AG04450 (cell line): ENCODE measurements at regions not wholly inside any gene's neighbourhood (a gene's known extent, or its start where the extent isn't known, plus 50 kb on each side); places are given as distances from the start of the nearest gene placed in this dataset.
"Not testable (repeated sequence)": the region's sequence is repeated elsewhere in the genome, so short reads cannot be mapped to it uniquely, and the experiment has no call there.

Experiments
- CTCF ChIA-PET: fragments of 300-600, 350-600 bp; formaldehyde crosslinking; extraction: SDS; loops from one replicate; lab custom pipeline; 2022; ENCODE audit warnings: antibody characterized with exemption, inconsistent platforms; lab: Charles Lee
- POLR2A ChIA-PET: fragments of 350-600 bp; formaldehyde crosslinking; extraction: SDS; loops from one replicate; lab custom pipeline; 2021; ENCODE audit warnings: antibody characterized with exemption, inconsistent platforms; lab: Yijun Ruan, JAX
- DNase-seq: peaks from one replicate; pipeline ENCODE4 v3.0.0-alpha.2; 2011; ENCODE audit warnings: low read depth, low spot score
- H3K27ac ChIP-seq: one replicate; pipeline ENCODE4 v1.5.1; 2012; ENCODE audit warnings: low read depth, low read length, control low read depth
- H3K27me3 ChIP-seq: one replicate; pipeline ENCODE4 v1.6.0; 2012; ENCODE audit warnings: low read length; ENCODE audit not compliant: control insufficient read depth, insufficient read depth
- H3K4me3 ChIP-seq: 2 replicates; pipeline ENCODE4 v1.5.1; 2011; ENCODE audit warnings: mild to moderate bottlenecking, low read depth, low read length, control low read depth
- H3K9me3 ChIP-seq: 2 replicates; pipeline ENCODE4 v1.5.1; 2012; ENCODE audit warnings: low read length; ENCODE audit not compliant: control insufficient read depth, insufficient read depth
- TF ChIP-seq, protein P1 (sequence below): IDR thresholded peaks from 2 replicates; pipeline ENCODE4 v1.5.1; 2011; ENCODE audit warnings: low read depth, low read length, control low read depth, inconsistent platforms

DNA sequence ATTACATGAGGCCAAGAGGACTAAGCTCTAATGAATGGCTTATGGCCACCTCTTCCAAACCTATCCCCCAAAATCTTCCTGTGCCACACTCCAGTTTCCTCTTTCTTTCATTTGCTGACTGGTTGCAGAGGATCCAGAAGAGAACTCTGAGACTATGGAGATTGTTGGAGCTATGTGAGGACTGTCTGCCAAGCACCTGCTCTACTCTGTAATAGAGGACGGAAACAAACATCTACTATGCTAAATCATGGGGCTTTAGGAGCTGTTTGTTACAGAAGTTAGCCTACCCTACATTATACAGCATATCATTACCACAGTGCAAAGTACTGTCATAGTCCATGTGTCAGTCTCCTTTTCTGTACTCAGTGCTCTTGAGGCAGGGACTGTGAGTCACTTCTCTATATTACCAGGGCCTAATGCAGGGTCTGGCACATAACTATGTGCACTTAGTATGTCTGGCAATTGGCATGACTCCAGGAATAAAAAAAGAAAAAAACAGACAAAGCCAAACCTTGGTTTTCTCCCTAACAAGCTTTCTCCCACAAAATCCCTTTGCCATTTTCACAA is 95.1 kb downstream of the RPAP3 start:
- CTCF ChIA-PET = interaction anchor here (0.9 to 1.1 kb wide), 2 partner anchors 26 to 41 kb away, joined by 3 to 4 read pairs; no protein-coding TSS in a partner anchor
- Histone ChIP-seq H3K27me3 (no peaks in the 10 kb centered on the region), H3K4me3 (no peak overlapping the region), H3K9me3 (peaks cover 23% of the 10 kb centered on the region), H3K27ac (peak overlapping the region; percentile 25)
- no peak for DNase-seq
- TF ChIP-seq, protein P1, sequence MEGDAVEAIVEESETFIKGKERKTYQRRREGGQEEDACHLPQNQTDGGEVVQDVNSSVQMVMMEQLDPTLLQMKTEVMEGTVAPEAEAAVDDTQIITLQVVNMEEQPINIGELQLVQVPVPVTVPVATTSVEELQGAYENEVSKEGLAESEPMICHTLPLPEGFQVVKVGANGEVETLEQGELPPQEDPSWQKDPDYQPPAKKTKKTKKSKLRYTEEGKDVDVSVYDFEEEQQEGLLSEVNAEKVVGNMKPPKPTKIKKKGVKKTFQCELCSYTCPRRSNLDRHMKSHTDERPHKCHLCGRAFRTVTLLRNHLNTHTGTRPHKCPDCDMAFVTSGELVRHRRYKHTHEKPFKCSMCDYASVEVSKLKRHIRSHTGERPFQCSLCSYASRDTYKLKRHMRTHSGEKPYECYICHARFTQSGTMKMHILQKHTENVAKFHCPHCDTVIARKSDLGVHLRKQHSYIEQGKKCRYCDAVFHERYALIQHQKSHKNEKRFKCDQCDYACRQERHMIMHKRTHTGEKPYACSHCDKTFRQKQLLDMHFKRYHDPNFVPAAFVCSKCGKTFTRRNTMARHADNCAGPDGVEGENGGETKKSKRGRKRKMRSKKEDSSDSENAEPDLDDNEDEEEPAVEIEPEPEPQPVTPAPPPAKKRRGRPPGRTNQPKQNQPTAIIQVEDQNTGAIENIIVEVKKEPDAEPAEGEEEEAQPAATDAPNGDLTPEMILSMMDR = no peak
- POLR2A ChIA-PET = no interaction called here

DNA sequence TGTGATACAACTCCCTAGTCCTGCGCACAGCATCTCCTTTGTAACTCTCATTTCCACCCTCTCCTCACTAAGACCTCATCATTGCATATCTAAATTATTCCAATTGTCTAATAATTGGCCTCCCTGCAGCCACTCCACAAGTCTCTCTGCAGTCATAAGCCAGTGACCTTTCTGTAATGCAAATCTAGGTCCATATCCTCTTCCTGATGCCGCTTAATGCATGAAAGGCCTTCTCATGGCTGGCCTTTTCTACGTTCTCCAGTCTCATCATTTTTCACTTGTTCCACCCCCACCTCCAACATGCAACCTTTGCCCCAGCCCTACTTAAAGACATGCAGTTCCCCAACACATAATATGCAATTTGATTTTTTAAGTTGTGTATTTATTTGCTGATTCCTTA is 96.0 kb downstream of the RPAP3 start:
- CTCF ChIA-PET = no interaction called here
- Histone ChIP-seq H3K27ac (no peak overlapping the region), H3K9me3 (peaks cover 28% of the 10 kb centered on the region), H3K4me3 (no peak overlapping the region), H3K27me3 (no peaks in the 10 kb centered on the region)
- POLR2A ChIA-PET = no interaction called here
- TF ChIP-seq, protein P1 = no peak
- DNase-seq = no peak

DNA sequence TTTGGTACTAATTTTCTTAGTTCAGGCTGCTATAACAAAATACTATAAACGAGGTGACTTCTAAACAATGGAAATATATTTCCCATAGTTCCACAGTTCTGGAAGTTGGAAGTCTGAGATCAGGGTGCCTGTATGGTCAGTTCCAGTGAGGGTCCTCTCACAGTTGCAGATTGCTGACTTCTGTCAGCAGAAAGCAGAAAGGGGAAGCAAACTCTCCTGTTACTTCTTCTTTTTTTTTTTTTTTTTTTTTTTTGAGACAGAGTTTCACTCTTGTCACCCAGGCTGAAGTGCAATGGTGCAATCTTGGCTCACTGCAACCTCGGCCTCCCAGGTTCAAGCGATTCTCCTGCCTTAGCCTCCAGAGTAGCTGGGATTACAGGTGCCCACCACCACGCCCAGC is 97.2 kb downstream of the RPAP3 start:
- peaks cover 23% of the 10 kb centered on the region for H3K9me3 ChIP-seq
- H3K27me3 ChIP-seq, DNase-seq, H3K27ac ChIP-seq, POLR2A ChIA-PET, H3K4me3 ChIP-seq, CTCF ChIA-PET: not testable (repeated sequence)

DNA sequence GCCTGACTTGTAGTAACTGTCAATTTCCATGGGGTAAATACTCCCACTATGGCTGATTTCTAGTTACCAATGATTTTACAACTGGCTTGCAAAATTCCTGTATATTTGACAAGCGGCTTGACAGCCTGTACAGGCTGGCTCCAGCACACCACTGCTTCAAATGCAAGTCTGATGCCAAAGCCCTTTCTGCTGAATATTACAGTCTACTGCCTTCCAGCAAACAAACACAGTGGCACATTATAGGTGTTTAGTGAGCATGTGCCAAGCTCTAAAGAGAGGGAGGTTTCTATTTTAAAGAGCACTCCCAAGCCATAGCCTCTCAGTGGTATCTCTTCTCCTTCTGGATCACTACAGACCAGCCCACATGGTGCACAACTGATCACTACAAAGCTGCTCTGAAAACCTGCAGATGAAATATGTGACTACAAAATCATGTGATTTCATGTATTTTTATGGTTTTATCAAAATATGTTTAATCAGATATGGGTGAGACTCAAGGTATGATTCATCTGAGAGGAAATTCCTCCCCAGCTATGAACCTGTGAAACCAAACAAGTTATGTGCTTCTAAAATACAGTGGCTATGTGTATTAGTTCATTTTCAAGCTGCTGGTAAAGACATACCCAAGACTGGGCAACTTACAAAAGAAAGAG is 101.5 kb downstream of the RPAP3 start:
- ChIA-PET CTCF (no interaction called here), POLR2A (no interaction called here)
- Histone ChIP-seq H3K4me3 (no peak overlapping the region), H3K27ac (no peak overlapping the region), H3K27me3 (no peaks in the 10 kb centered on the region), H3K9me3 (peaks cover 16% of the 10 kb centered on the region)
- DNase-seq = no peak
- TF ChIP-seq, protein P1 = no peak

DNA sequence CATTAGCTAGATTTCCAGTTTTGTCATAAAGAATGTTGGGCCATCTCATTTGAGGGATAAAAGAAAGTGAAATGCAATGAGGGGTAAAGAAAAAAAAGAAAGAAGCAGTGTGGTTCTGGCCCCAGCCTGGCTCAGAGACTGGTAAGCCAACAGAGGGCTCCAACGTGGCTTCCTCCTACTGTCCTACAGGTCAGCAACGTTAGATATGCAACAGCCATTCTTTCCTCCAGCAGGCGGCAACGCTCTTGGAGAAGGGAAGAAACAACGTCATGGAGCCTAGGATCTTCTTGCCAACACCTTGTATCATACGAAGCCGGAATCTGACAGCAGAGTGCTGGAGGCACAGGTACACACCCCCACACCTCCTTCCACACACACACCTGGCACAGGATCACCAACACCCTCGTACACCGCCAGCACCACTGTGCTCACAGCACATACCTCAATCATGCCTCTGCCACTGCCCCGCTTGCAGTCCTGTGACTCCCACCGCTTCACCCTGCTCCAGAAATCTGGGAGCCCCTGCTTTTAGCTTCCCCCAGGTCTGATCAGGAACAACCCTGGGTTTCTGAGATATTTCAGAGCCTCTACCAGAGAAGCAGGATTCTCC is 102.8 kb downstream of the RPAP3 start:
- POLR2A ChIA-PET = no interaction called here
- TF ChIP-seq, protein P1 = no peak
- H3K27ac ChIP-seq = no peak overlapping the region
- CTCF ChIA-PET = no interaction called here
- no peak for DNase-seq
- peaks cover 16% of the 10 kb centered on the region for H3K9me3 ChIP-seq
- H3K4me3 ChIP-seq = no peak overlapping the region
- H3K27me3 ChIP-seq = no peaks in the 10 kb centered on the region
